HEK293 (cell line): ENCODE measurements at regions not wholly inside any gene's neighbourhood (a gene's known extent, or its start where the extent isn't known, plus 50 kb on each side); places are given as distances from the start of the nearest gene placed in this dataset.

Experiments
- CTCF ChIA-PET: fragments of 350-600 bp; formaldehyde crosslinking; extraction: SDS; loops from one replicate; lab custom pipeline; 2021; ENCODE audit warnings: antibody characterized with exemption; lab: Yijun Ruan, JAX
- POLR2A ChIA-PET: fragments of 300-600 bp; formaldehyde crosslinking; extraction: SDS; loops from one replicate; lab custom pipeline; 2020; ENCODE audit warnings: antibody characterized with exemption, inconsistent platforms; lab: Yijun Ruan, JAX
- H3K27ac ChIP-seq: fragments of 200-500 bp; sonication (Bioruptor generic); 2 replicates; pipeline ENCODE4 v1.5.1; 2014; ENCODE audit warnings: low read depth, low read length, control low read depth, inconsistent platforms; ENCODE audit errors: extremely low read depth
- H3K36me3 ChIP-seq, 2 experiments: fragments of 200-500 bp in 1 of 2; sonication (Bioruptor generic) in 1 of 2; 1 replicate in 1 of 2; 2 replicates in 1 of 2; pipeline ENCODE4 v1.5.1; 2014 to 2017; ENCODE audit warnings: inconsistent platforms in 2 of 2, low read length in 2 of 2; ENCODE audit not compliant: control insufficient read depth in 2 of 2, insufficient read depth in 1 of 2
- H3K4me1 ChIP-seq: fragments of 200-500 bp; sonication (Bioruptor generic); 2 replicates; pipeline ENCODE4 v1.5.1; 2014; ENCODE audit warnings: mild to moderate bottlenecking, low read length, inconsistent platforms; ENCODE audit not compliant: control insufficient read depth, insufficient read depth
- H3K4me3 ChIP-seq: 2 replicates; pipeline ENCODE4 v1.5.1; 2011; ENCODE audit warnings: low read depth, mild to moderate bottlenecking, control low read depth, low read length, moderate library complexity
- H3K9me3 ChIP-seq: fragments of 200-500 bp; sonication (Bioruptor generic); 2 replicates; pipeline ENCODE4 v1.5.1; 2014; ENCODE audit warnings: low read depth, low read length, inconsistent platforms; ENCODE audit not compliant: control insufficient read depth, insufficient read depth
- GLIS1 ChIP-seq: fragments of 450-650 bp; formaldehyde crosslinking; IDR thresholded peaks from 2 replicates; pipeline ENCODE4 v1.5.1; 2016; ENCODE audit warnings: missing biosample characterization, missing genetic modification characterization
- ZNF211 ChIP-seq: fragments of 450-650 bp; formaldehyde crosslinking; IDR thresholded peaks from 2 replicates; pipeline ENCODE4 v1.5.1; 2016; ENCODE audit warnings: low read depth, missing biosample characterization, missing genetic modification characterization
- ZNF335 ChIP-seq: fragments of 450-650 bp; formaldehyde crosslinking; conservative IDR thresholded peaks from 2 replicates; pipeline ENCODE4 v1.5.1; 2016; ENCODE audit warnings: missing biosample characterization, missing genetic modification characterization
- ZNF341 ChIP-seq: fragments of 450-650 bp; formaldehyde crosslinking; IDR thresholded peaks from 2 replicates; pipeline ENCODE4; 2016; ENCODE audit warnings: low read depth, missing biosample characterization, missing genetic modification characterization
- ZNF514 ChIP-seq: fragments of 450-650 bp; formaldehyde crosslinking; IDR thresholded peaks from 2 replicates; pipeline ENCODE4 v1.5.1; 2016; ENCODE audit warnings: missing biosample characterization, missing genetic modification characterization
- ZNF544 ChIP-seq: fragments of 450-650 bp; formaldehyde crosslinking; IDR thresholded peaks from 2 replicates; pipeline ENCODE4 v1.5.0; 2017; ENCODE audit warnings: missing biosample characterization, missing genetic modification characterization
- ZNF555 ChIP-seq: fragments of 450-650 bp; formaldehyde crosslinking; conservative IDR thresholded peaks from 2 replicates; pipeline ENCODE4 v1.5.1; 2017; ENCODE audit warnings: missing biosample characterization, mild to moderate bottlenecking, missing genetic modification characterization, inconsistent platforms
- ZNF585B ChIP-seq: fragments of 450-650 bp; formaldehyde crosslinking; IDR thresholded peaks from 2 replicates; pipeline ENCODE4 v1.5.1; 2016; ENCODE audit warnings: missing biosample characterization, missing genetic modification characterization
- ZNF664 ChIP-seq: fragments of 450-650 bp; formaldehyde crosslinking; IDR thresholded peaks from 2 replicates; pipeline ENCODE4 v1.5.1; 2016; ENCODE audit warnings: missing biosample characterization, missing genetic modification characterization
- ZSCAN23 ChIP-seq: fragments of 450-650 bp; formaldehyde crosslinking; IDR thresholded peaks from 2 replicates; pipeline ENCODE4 v1.5.1; 2016; ENCODE audit warnings: missing biosample characterization, missing genetic modification characterization
- TF ChIP-seq, protein P1 (sequence below): fragments of 450-650 bp; formaldehyde crosslinking; IDR thresholded peaks from 2 replicates; pipeline ENCODE4 v1.5.1; 2017; ENCODE audit warnings: missing biosample characterization, missing genetic modification characterization
- TF ChIP-seq, protein P2 (sequence below): fragments of 450-650 bp; formaldehyde crosslinking; IDR thresholded peaks from 2 replicates; pipeline ENCODE4 v1.5.1; 2016; ENCODE audit warnings: missing biosample characterization, missing genetic modification characterization
- TF ChIP-seq, protein P3 (sequence below): fragments of 450-650 bp; formaldehyde crosslinking; conservative IDR thresholded peaks from 2 replicates; pipeline ENCODE4 v1.5.1; 2016; ENCODE audit warnings: low read depth, missing biosample characterization, missing genetic modification characterization
- TF ChIP-seq, protein P4 (sequence below): fragments of 450-650 bp; formaldehyde crosslinking; IDR thresholded peaks from 2 replicates; pipeline ENCODE4 v1.5.1; 2017; ENCODE audit warnings: missing biosample characterization, missing genetic modification characterization
- TF ChIP-seq, protein P5 (sequence below): fragments of 450-650 bp; formaldehyde crosslinking; IDR thresholded peaks from 2 replicates; pipeline ENCODE4 v1.5.1; 2016; ENCODE audit warnings: missing biosample characterization, missing genetic modification characterization
- TF ChIP-seq, protein P6 (sequence below): fragments of 450-650 bp; formaldehyde crosslinking; IDR thresholded peaks from 2 replicates; pipeline ENCODE4 v1.5.1; 2016; ENCODE audit warnings: missing biosample characterization, missing genetic modification characterization

DNA sequence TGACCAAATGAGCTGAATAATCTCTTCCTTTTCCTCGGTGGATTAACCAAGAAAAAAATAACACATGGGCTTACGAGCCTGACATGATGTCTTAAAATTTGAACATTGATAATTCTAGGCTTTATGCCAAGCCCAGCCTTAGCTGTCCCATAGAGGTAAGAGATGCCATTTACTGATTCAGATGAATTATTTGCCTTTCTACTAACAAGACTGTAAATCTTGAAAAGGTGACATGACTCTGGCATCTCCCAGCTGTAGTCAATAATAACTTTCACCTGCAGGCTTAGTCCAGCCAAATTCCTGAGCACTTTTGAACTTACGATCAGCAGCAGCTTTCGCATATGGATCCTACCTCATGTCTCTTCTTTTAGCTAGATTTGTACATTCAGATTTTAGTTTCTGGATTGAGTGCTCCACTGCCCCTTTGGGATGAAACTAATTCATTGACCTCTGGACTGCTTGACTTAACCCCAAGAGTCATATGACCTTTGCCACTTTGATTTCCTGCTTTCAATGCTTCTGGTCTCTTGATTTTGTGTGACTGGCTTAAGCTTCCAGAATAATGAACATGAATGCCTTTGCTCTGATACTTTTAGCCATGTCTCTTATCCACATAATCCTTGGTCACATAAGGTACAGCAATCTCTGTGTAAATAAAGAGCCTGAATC lies 876.4 kb upstream of the SLIT2 start:
- Histone ChIP-seq H3K27ac (no peak overlapping the region), H3K9me3 (no peaks in the 10 kb centered on the region), H3K4me1 (no peaks in the 10 kb centered on the region), H3K36me3 (no peaks in the 10 kb centered on the region), H3K4me3 (no peak overlapping the region)
- TF ChIP-seq, protein P1, sequence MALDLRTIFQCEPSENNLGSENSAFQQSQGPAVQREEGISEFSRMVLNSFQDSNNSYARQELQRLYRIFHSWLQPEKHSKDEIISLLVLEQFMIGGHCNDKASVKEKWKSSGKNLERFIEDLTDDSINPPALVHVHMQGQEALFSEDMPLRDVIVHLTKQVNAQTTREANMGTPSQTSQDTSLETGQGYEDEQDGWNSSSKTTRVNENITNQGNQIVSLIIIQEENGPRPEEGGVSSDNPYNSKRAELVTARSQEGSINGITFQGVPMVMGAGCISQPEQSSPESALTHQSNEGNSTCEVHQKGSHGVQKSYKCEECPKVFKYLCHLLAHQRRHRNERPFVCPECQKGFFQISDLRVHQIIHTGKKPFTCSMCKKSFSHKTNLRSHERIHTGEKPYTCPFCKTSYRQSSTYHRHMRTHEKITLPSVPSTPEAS (tag by site-specific recombination), result no peak
- no peak for TF ChIP-seq ZNF544 (tag by site-specific recombination)
- TF ChIP-seq, protein P2, sequence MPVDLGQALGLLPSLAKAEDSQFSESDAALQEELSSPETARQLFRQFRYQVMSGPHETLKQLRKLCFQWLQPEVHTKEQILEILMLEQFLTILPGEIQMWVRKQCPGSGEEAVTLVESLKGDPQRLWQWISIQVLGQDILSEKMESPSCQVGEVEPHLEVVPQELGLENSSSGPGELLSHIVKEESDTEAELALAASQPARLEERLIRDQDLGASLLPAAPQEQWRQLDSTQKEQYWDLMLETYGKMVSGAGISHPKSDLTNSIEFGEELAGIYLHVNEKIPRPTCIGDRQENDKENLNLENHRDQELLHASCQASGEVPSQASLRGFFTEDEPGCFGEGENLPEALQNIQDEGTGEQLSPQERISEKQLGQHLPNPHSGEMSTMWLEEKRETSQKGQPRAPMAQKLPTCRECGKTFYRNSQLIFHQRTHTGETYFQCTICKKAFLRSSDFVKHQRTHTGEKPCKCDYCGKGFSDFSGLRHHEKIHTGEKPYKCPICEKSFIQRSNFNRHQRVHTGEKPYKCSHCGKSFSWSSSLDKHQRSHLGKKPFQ (tag by site-specific recombination), result no peak
- no peak for TF ChIP-seq ZNF664
- TF ChIP-seq GLIS1 (tag by site-specific recombination), result no peak
- TF ChIP-seq, protein P3, sequence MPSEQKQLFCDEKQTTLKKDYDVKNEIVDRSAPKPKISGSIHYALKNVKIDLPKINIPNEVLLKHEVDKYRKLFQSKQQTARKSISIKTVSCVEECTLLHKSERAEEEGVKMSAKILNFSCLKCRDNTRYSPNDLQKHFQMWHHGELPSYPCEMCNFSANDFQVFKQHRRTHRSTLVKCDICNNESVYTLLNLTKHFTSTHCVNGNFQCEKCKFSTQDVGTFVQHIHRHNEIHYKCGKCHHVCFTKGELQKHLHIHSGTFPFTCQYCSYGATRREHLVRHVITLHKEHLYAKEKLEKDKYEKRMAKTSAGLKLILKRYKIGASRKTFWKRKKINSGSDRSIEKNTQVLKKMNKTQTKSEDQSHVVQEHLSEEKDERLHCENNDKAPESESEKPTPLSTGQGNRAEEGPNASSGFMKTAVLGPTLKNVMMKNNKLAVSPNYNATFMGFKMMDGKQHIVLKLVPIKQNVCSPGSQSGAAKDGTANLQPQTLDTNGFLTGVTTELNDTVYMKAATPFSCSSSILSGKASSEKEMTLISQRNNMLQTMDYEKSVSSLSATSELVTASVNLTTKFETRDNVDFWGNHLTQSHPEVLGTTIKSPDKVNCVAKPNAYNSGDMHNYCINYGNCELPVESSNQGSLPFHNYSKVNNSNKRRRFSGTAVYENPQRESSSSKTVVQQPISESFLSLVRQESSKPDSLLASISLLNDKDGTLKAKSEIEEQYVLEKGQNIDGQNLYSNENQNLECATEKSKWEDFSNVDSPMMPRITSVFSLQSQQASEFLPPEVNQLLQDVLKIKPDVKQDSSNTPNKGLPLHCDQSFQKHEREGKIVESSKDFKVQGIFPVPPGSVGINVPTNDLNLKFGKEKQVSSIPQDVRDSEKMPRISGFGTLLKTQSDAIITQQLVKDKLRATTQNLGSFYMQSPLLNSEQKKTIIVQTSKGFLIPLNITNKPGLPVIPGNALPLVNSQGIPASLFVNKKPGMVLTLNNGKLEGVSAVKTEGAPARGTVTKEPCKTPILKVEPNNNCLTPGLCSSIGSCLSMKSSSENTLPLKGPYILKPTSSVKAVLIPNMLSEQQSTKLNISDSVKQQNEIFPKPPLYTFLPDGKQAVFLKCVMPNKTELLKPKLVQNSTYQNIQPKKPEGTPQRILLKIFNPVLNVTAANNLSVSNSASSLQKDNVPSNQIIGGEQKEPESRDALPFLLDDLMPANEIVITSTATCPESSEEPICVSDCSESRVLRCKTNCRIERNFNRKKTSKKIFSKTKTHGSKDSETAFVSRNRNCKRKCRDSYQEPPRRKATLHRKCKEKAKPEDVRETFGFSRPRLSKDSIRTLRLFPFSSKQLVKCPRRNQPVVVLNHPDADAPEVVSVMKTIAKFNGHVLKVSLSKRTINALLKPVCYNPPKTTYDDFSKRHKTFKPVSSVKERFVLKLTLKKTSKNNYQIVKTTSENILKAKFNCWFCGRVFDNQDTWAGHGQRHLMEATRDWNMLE (tag by site-specific recombination), result no peak
- TF ChIP-seq ZNF341 (tag by site-specific recombination), result no peak
- no peak for TF ChIP-seq ZNF555 (tag by site-specific recombination)
- no peak for TF ChIP-seq ZNF585B
- no peak for TF ChIP-seq ZNF514 (tag by site-specific recombination)
- TF ChIP-seq, protein P4, sequence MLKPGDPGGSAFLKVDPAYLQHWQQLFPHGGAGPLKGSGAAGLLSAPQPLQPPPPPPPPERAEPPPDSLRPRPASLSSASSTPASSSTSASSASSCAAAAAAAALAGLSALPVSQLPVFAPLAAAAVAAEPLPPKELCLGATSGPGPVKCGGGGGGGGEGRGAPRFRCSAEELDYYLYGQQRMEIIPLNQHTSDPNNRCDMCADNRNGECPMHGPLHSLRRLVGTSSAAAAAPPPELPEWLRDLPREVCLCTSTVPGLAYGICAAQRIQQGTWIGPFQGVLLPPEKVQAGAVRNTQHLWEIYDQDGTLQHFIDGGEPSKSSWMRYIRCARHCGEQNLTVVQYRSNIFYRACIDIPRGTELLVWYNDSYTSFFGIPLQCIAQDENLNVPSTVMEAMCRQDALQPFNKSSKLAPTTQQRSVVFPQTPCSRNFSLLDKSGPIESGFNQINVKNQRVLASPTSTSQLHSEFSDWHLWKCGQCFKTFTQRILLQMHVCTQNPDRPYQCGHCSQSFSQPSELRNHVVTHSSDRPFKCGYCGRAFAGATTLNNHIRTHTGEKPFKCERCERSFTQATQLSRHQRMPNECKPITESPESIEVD, result no peak
- TF ChIP-seq ZSCAN23, result no peak
- TF ChIP-seq, protein P5, sequence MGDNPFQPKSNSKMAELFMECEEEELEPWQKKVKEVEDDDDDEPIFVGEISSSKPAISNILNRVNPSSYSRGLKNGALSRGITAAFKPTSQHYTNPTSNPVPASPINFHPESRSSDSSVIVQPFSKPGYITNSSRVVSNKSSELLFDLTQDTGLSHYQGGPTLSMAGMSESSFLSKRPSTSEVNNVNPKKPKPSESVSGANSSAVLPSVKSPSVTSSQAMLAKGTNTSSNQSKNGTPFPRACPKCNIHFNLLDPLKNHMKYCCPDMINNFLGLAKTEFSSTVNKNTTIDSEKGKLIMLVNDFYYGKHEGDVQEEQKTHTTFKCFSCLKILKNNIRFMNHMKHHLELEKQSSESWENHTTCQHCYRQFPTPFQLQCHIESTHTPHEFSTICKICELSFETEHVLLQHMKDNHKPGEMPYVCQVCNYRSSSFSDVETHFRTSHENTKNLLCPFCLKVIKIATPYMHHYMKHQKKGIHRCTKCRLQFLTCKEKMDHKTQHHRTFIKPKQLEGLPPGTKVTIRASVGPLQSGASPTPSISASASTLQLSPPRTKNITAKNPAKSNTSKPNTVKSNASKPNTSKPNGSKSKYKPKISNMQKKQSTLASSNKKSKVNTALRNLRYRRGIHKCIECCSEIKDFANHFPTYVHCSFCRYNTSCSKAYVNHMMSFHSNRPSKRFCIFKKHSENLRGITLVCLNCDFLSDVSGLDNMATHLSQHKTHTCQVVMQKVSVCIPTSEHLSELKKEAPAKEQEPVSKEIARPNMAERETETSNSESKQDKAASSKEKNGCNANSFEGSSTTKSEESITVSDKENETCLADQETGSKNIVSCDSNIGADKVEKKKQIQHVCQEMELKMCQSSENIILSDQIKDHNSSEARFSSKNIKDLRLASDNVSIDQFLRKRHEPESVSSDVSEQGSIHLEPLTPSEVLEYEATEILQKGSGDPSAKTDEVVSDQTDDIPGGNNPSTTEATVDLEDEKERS (tag by site-specific recombination), result no peak
- TF ChIP-seq ZNF335 (tag by site-specific recombination), result no peak
- no peak for TF ChIP-seq ZNF211 (tag by site-specific recombination)
- TF ChIP-seq, protein P6, sequence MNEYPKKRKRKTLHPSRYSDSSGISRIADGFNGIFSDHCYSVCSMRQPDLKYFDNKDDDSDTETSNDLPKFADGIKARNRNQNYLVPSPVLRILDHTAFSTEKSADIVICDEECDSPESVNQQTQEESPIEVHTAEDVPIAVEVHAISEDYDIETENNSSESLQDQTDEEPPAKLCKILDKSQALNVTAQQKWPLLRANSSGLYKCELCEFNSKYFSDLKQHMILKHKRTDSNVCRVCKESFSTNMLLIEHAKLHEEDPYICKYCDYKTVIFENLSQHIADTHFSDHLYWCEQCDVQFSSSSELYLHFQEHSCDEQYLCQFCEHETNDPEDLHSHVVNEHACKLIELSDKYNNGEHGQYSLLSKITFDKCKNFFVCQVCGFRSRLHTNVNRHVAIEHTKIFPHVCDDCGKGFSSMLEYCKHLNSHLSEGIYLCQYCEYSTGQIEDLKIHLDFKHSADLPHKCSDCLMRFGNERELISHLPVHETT (tag by site-specific recombination), result no peak
- ChIA-PET CTCF (no interaction called here), POLR2A (no interaction called here)
